Gastroesophageal sphincter (tissue), 3 donors: ENCODE measurements at regions not wholly inside any gene's neighbourhood (a gene's known extent, or its start where the extent isn't known, plus 50 kb on each side); places are given as distances from the start of the nearest gene placed in this dataset.

Source experiments
- CTCF ChIP-seq, 4 experiments: fragments of 200-600 bp in 2 of 4; fragments of 450-650 bp in 2 of 4; sonication (generic) in 1 of 4; IDR thresholded peaks; one replicate each; pipeline ENCODE4 v1.5.1; 2017 to 2019; ENCODE audit warnings: antibody characterized with exemption in 4 of 4, mild to moderate bottlenecking in 2 of 4, moderate library complexity in 2 of 4
- EP300 ChIP-seq: sonication (generic); formaldehyde crosslinking; IDR thresholded peaks from one replicate; pipeline ENCODE4 v1.6.1; 2017; ENCODE audit warnings: antibody characterized with exemption, mild to moderate bottlenecking
- POLR2A ChIP-seq, 2 donors: fragments of 450-650 bp; IDR thresholded peaks; one replicate each; pipeline ENCODE4 v1.6.1; 2017; ENCODE audit warnings: antibody characterized with exemption in 2 of 2, mild to moderate bottlenecking in 2 of 2, moderate library complexity in 1 of 2
- POLR2AphosphoS5 ChIP-seq: sonication (generic); formaldehyde crosslinking; IDR thresholded peaks from one replicate; pipeline ENCODE4 v1.6.1; 2017; ENCODE audit warnings: antibody characterized with exemption

GRCh38 chrX:456551-457291 lies 70.0 kb upstream of the PPP2R3B start:
- TF ChIP-seq CTCF (IDR thresholded peaks at IDR 0.05) (no peak), POLR2A (IDR thresholded peaks at IDR 0.05) (no peak), EP300 (no peak), POLR2AphosphoS5 (no peak)
